ENCODE measurements at regions not wholly inside any gene's neighbourhood (a gene's known extent, or its start where the extent isn't known, plus 50 kb on each side); places are given as distances from the start of the nearest gene placed in this dataset.

DNA sequence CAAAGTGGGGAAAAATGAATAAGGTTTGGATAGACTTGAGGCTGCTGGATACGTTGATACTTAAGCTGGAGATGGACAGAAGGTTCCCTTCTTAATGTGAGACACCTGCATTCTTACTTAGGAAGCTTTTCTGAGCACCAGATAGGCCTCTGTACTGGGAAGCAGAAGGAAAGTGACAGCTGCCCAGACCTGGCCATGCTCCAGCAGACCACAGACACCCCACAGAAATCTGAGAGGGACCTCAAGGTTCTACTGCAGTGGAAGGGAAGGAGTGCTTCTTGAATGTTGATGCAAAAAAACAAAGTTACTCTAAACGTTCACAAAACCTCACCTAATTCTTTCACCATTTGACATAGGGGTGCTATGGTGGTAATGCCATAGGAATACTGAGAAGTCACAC is 642.1 kb upstream of the ID2 start:
- H4K91ac ChIP-seq (ENCODE audit: low read depth, low read length, poor library complexity), result no peak overlapping the region
- no peak overlapping the region for H3K4ac ChIP-seq (ENCODE audit: low read length)
- H3K79me1 ChIP-seq (ENCODE audit: low read depth, low read length), result no peaks in the 10 kb centered on the region
- H3K18ac ChIP-seq (ENCODE audit: low read length), result no peak overlapping the region
- DNase-seq (ENCODE audit: low spot score), result no peak
- no peak overlapping the region for H3K14ac ChIP-seq (ENCODE audit: low read length)
- H3K27ac ChIP-seq (replicated peaks; ENCODE audit: low read length), result no peak overlapping the region
- WGBS, 2 donors (ENCODE audit: extremely low coverage in 2 of 2, insufficient read length in 2 of 2, insufficient replicate concordance in 1 of 2), result no CpG with 5 or more reads among the region's 2 CpGs
- H3K36me3 ChIP-seq (replicated peaks in 1 of 2; ENCODE audit: control insufficient read depth in 2 of 2, insufficient read depth in 2 of 2, low read length in 2 of 2), result no peaks in the 10 kb centered on the region
- no peak overlapping the region for H2BK5ac ChIP-seq (ENCODE audit: low read length)
- H3K9ac ChIP-seq (ENCODE audit: low read depth, low read length, poor library complexity), result no peak overlapping the region
- H2BK12ac ChIP-seq (ENCODE audit: low read length), result no peak overlapping the region
- H3K9me3 ChIP-seq (replicated peaks in 1 of 2; ENCODE audit: control insufficient read depth in 2 of 2, insufficient read depth in 1 of 2, low read depth in 1 of 2, low read length in 2 of 2), result peaks cover 2 to 3% of the 10 kb centered on the region in 2 donors
- no peak overlapping the region for H3K4me2 ChIP-seq (ENCODE audit: insufficient read depth, low read length, poor library complexity, severe bottlenecking)
- H4K8ac ChIP-seq (ENCODE audit: low read depth, low read length), result no peak overlapping the region
- peaks cover 0 to 3% of the 10 kb centered on the region in 2 donors for H3K4me1 ChIP-seq (ENCODE audit: control insufficient read depth in 2 of 2, insufficient read depth in 1 of 2, low read depth in 1 of 2, low read length in 2 of 2)
- H3K4me3 ChIP-seq (ENCODE audit: low read length in 2 of 2), result no peak overlapping the region
- H3K23ac ChIP-seq (ENCODE audit: low read depth, low read length, poor library complexity), result no peak overlapping the region
- H2BK15ac ChIP-seq (ENCODE audit: low read length), result no peak overlapping the region
- no peak overlapping the region for H2AK5ac ChIP-seq (ENCODE audit: low read depth, low read length)
- H3K27me3 ChIP-seq (ENCODE audit: control insufficient read depth in 3 of 3, insufficient read depth in 3 of 3, low read depth in 1 of 3, low read length in 3 of 3), result no peaks in the 10 kb centered on the region
- H2AFZ ChIP-seq (ENCODE audit: low read length), result no peak overlapping the region
- H2BK120ac ChIP-seq (ENCODE audit: low read depth, low read length), result no peak overlapping the region

DNA sequence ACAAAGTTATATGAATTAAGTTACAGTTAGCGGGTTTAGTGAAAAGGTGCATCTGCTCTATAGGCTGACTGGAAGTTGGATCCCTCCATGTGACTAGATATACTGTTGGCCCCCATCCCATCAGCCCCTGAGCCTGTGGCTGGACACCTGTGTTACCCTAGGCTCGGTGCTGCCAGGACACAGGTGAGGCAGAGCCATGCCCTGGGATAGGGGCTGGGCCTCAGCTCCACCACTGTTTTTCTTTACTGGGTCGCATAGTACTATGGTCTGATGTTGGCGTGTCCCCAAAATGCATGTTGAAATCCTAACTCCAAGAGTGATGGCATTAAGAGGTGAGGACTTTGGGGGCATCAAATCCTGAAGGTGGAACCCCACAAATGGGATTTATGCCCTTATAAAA is 638.6 kb upstream of the ID2 start:
- no peaks in the 10 kb centered on the region for H3K27me3 ChIP-seq (ENCODE audit: control insufficient read depth in 3 of 3, insufficient read depth in 3 of 3, low read depth in 1 of 3, low read length in 3 of 3)
- H2BK15ac ChIP-seq (ENCODE audit: low read length), result no peak overlapping the region
- H3K9me3 ChIP-seq (replicated peaks in 1 of 2; ENCODE audit: control insufficient read depth in 2 of 2, insufficient read depth in 1 of 2, low read depth in 1 of 2, low read length in 2 of 2), result peaks cover 2 to 3% of the 10 kb centered on the region in 2 donors
- no peak overlapping the region for H4K91ac ChIP-seq (ENCODE audit: low read depth, low read length, poor library complexity)
- no peak overlapping the region for H2BK5ac ChIP-seq (ENCODE audit: low read length)
- H3K23ac ChIP-seq (ENCODE audit: low read depth, low read length, poor library complexity), result no peak overlapping the region
- H2AK5ac ChIP-seq (ENCODE audit: low read depth, low read length), result no peak overlapping the region
- no peak overlapping the region for H2AFZ ChIP-seq (ENCODE audit: low read length)
- H3K4ac ChIP-seq (ENCODE audit: low read length), result no peak overlapping the region
- no peaks in the 10 kb centered on the region for H3K79me1 ChIP-seq (ENCODE audit: low read depth, low read length)
- H3K18ac ChIP-seq (ENCODE audit: low read length), result no peak overlapping the region
- no CpG with 5 or more reads among the region's 4 CpGs for WGBS, 2 donors (ENCODE audit: extremely low coverage in 2 of 2, insufficient read length in 2 of 2, insufficient replicate concordance in 1 of 2)
- no peaks in the 10 kb centered on the region for H3K36me3 ChIP-seq (replicated peaks in 1 of 2; ENCODE audit: control insufficient read depth in 2 of 2, insufficient read depth in 2 of 2, low read length in 2 of 2)
- peaks cover 0 to 6% of the 10 kb centered on the region in 2 donors for H3K4me1 ChIP-seq (ENCODE audit: control insufficient read depth in 2 of 2, insufficient read depth in 1 of 2, low read depth in 1 of 2, low read length in 2 of 2)
- no peak overlapping the region for H3K27ac ChIP-seq (replicated peaks; ENCODE audit: low read length)
- H3K14ac ChIP-seq (ENCODE audit: low read length), result no peak overlapping the region
- no peak overlapping the region for H3K4me3 ChIP-seq (ENCODE audit: low read length in 2 of 2)
- H2BK120ac ChIP-seq (ENCODE audit: low read depth, low read length), result no peak overlapping the region
- no peak overlapping the region for H3K4me2 ChIP-seq (ENCODE audit: insufficient read depth, low read length, poor library complexity, severe bottlenecking)
- no peak overlapping the region for H2BK12ac ChIP-seq (ENCODE audit: low read length)
- H3K9ac ChIP-seq (ENCODE audit: low read depth, low read length, poor library complexity), result no peak overlapping the region
- no peak overlapping the region for H4K8ac ChIP-seq (ENCODE audit: low read depth, low read length)
- no peak for DNase-seq (ENCODE audit: low spot score)

DNA sequence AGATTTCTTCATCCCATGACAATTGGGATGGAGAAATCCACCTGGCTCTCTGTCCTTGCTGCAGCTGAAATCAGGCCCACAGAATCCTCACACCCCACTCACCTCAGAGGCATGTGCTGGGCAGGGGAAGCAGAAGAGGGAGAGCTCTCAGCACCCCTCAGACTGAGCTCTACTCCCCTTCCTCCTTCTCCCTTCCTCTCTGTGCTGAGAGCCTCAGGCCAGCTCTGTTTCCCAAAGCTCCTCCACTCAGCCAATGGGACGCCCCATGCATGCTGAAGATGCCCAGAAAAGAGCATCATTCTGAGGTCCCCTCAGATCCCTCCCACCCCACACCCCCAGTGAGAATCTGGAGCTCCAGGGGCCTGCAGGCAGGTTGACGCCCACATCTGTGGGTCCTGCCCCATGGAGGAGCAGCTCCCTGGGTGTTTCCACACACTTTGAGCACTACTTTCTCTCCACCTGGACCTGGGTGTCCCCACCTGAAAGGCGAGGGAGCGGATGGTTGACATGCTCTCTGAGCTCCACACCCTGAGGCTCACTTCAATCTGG is 637.7 kb upstream of the ID2 start:
- Histone ChIP-seq H3K9ac (ENCODE audit: low read depth, low read length, poor library complexity) (no peak overlapping the region), H3K4ac (ENCODE audit: low read length) (no peak overlapping the region), H3K4me1 (ENCODE audit: control insufficient read depth in 2 of 2, insufficient read depth in 1 of 2, low read depth in 1 of 2, low read length in 2 of 2) (peaks cover under 1 to 6% of the 10 kb centered on the region in 2 donors), H3K4me3 (ENCODE audit: low read length in 2 of 2) (no peak overlapping the region), H4K91ac (ENCODE audit: low read depth, low read length, poor library complexity) (no peak overlapping the region), H2BK120ac (ENCODE audit: low read depth, low read length) (peak overlapping the region; percentile 16), H3K14ac (ENCODE audit: low read length) (no peak overlapping the region), H3K79me1 (ENCODE audit: low read depth, low read length) (no peaks in the 10 kb centered on the region), H2BK15ac (ENCODE audit: low read length) (no peak overlapping the region), H3K18ac (ENCODE audit: low read length) (peak overlapping the region; percentile 65), H3K9me3 (replicated peaks in 1 of 2; ENCODE audit: control insufficient read depth in 2 of 2, insufficient read depth in 1 of 2, low read depth in 1 of 2, low read length in 2 of 2) (peaks cover 2 to 3% of the 10 kb centered on the region in 2 donors), H2BK12ac (ENCODE audit: low read length) (no peak overlapping the region), H2BK5ac (ENCODE audit: low read length) (no peak overlapping the region), H3K4me2 (ENCODE audit: insufficient read depth, low read length, poor library complexity, severe bottlenecking) (no peak overlapping the region), H3K27ac (replicated peaks; ENCODE audit: low read length) (no peak overlapping the region), H2AK5ac (ENCODE audit: low read depth, low read length) (peak overlapping the region; percentile 44), H2AFZ (ENCODE audit: low read length) (no peak overlapping the region), H4K8ac (ENCODE audit: low read depth, low read length) (no peak overlapping the region), H3K36me3 (replicated peaks in 1 of 2; ENCODE audit: control insufficient read depth in 2 of 2, insufficient read depth in 2 of 2, low read length in 2 of 2) (no peaks in the 10 kb centered on the region), H3K23ac (ENCODE audit: low read depth, low read length, poor library complexity) (no peak overlapping the region), H3K27me3 (ENCODE audit: control insufficient read depth in 3 of 3, insufficient read depth in 3 of 3, low read depth in 1 of 3, low read length in 3 of 3) (no peaks in the 10 kb centered on the region)
- no peak for DNase-seq (ENCODE audit: low spot score)
- no CpG with 5 or more reads among the region's 4 CpGs for WGBS, 2 donors (ENCODE audit: extremely low coverage in 2 of 2, insufficient read length in 2 of 2, insufficient replicate concordance in 1 of 2)

DNA sequence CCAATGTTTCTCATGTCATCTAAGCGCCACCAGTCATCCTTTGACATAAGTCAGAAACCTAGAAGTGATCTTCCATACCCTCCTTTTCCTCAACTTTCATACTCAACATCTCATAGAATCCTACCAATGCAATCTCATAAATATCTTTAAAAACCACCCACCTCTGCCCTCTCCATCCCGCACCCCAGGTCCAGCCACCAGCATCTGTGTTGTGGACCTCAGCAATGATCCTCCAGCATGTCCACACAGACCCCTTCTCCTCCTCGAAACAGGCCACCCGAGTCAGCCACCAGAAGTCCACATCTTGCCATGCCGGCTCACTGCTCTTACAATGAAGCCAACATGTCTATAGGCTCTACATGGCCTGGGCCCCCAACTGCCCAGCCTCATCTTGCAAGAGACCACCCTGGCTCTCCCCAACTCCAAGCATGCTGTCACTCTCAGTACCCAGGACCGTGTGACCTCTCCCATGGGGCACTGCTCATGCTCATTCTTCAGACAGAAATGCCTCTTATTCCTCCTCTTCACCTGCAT is 636.7 kb upstream of the ID2 start:
- H3K36me3 ChIP-seq (replicated peaks in 1 of 2; ENCODE audit: control insufficient read depth in 2 of 2, insufficient read depth in 2 of 2, low read length in 2 of 2), result no peaks in the 10 kb centered on the region
- no peaks in the 10 kb centered on the region for H3K79me1 ChIP-seq (ENCODE audit: low read depth, low read length)
- peak overlapping the region; percentile 50 for H3K18ac ChIP-seq (ENCODE audit: low read length)
- H2AK5ac ChIP-seq (ENCODE audit: low read depth, low read length), result no peak overlapping the region
- no peak overlapping the region for H2BK120ac ChIP-seq (ENCODE audit: low read depth, low read length)
- WGBS, 2 donors (ENCODE audit: extremely low coverage in 2 of 2, insufficient read length in 2 of 2, insufficient replicate concordance in 1 of 2), result no CpG with 5 or more reads among the region's 6 CpGs
- peak overlapping the region; percentile 28 for H2BK12ac ChIP-seq (ENCODE audit: low read length)
- H3K23ac ChIP-seq (ENCODE audit: low read depth, low read length, poor library complexity), result no peak overlapping the region
- no peak overlapping the region for H3K4me3 ChIP-seq (ENCODE audit: low read length in 2 of 2)
- no peak overlapping the region for H3K27ac ChIP-seq (replicated peaks; ENCODE audit: low read length)
- no peak overlapping the region for H3K4ac ChIP-seq (ENCODE audit: low read length)
- no peak overlapping the region for H2AFZ ChIP-seq (ENCODE audit: low read length)
- no peak overlapping the region for H3K9ac ChIP-seq (ENCODE audit: low read depth, low read length, poor library complexity)
- H3K27me3 ChIP-seq (ENCODE audit: control insufficient read depth in 3 of 3, insufficient read depth in 3 of 3, low read depth in 1 of 3, low read length in 3 of 3), result no peaks in the 10 kb centered on the region
- peak overlapping the region; percentile 52 for H4K8ac ChIP-seq (ENCODE audit: low read depth, low read length)
- no peak for DNase-seq (ENCODE audit: low spot score)
- H3K4me2 ChIP-seq (ENCODE audit: insufficient read depth, low read length, poor library complexity, severe bottlenecking), result no peak overlapping the region
- no peak overlapping the region for H3K14ac ChIP-seq (ENCODE audit: low read length)
- peaks cover 4 to 8% of the 10 kb centered on the region in 2 donors for H3K4me1 ChIP-seq (ENCODE audit: control insufficient read depth in 2 of 2, insufficient read depth in 1 of 2, low read depth in 1 of 2, low read length in 2 of 2)
- H3K9me3 ChIP-seq (replicated peaks in 1 of 2; ENCODE audit: control insufficient read depth in 2 of 2, insufficient read depth in 1 of 2, low read depth in 1 of 2, low read length in 2 of 2), result peaks cover 2 to 3% of the 10 kb centered on the region in 2 donors
- peak overlapping the region; percentile 64 for H4K91ac ChIP-seq (ENCODE audit: low read depth, low read length, poor library complexity)
- peak overlapping the region; percentile 86 for H2BK15ac ChIP-seq (ENCODE audit: low read length)
- no peak overlapping the region for H2BK5ac ChIP-seq (ENCODE audit: low read length)

Data from neuronal stem cell (in vitro differentiated cells).